HL-60 (cell line): ENCODE measurements at regions not wholly inside any gene's neighbourhood (a gene's known extent, or its start where the extent isn't known, plus 50 kb on each side); places are given as distances from the start of the nearest gene placed in this dataset.

Source experiments
- DNase-seq, 2 experiments: peaks; one replicate each; pipeline ENCODE4 v3.0.0-alpha.2; 2010 to 2020; ENCODE audit warnings: low read depth in 1 of 2, low spot score in 1 of 2
- H3K27ac ChIP-seq: fragments of 250-450 bp; sonication (Bioruptor Pico); replicated peaks from 2 replicates; pipeline ENCODE4 v1.5.1; 2020; ENCODE audit warnings: mild to moderate bottlenecking, moderate library complexity
- H3K27me3 ChIP-seq: fragments of 250-450 bp; sonication (Bioruptor Pico); 2 replicates; pipeline ENCODE4 v1.5.1; 2021; ENCODE audit warnings: mild to moderate bottlenecking, moderate library complexity; ENCODE audit not compliant: insufficient read depth, poor library complexity, severe bottlenecking
- H3K4me3 ChIP-seq: replicated peaks from 2 replicates; pipeline ENCODE4 v1.5.1; 2011; ENCODE audit warnings: mild to moderate bottlenecking, control low read depth, low read length; ENCODE audit not compliant: insufficient read depth
- CTCF ChIP-seq: IDR thresholded peaks from one replicate; pipeline ENCODE4 v1.5.1; 2011; ENCODE audit warnings: low read length, control low read depth, inconsistent platforms; ENCODE audit not compliant: insufficient read depth
- GABPA ChIP-seq: IDR thresholded peaks from 2 replicates; pipeline ENCODE4 v1.6.1; 2012; ENCODE audit warnings: low read depth
- POLR2AphosphoS5 ChIP-seq: IDR thresholded peaks from 2 replicates; pipeline ENCODE4 v1.6.1; 2012; ENCODE audit warnings: low read depth
- REST ChIP-seq: IDR thresholded peaks from 2 replicates; pipeline ENCODE4 v1.6.1; 2012; ENCODE audit warnings: low read depth; ENCODE audit not compliant: insufficient replicate concordance
- SPI1 ChIP-seq: IDR thresholded peaks from 2 replicates; pipeline ENCODE4 v1.6.1; 2012; ENCODE audit warnings: low read depth, mild to moderate bottlenecking, borderline replicate concordance

GRCh38 chr7:131107337-131108211 is 220.1 kb upstream of the MKLN1 start:
- Histone ChIP-seq H3K27me3 (no peaks in the 10 kb centered on the region), H3K4me3 (peak overlapping the region; percentile 86), H3K27ac (peak overlapping the region; percentile 86)
- no peak for TF ChIP-seq SPI1
- TF ChIP-seq CTCF = no peak
- TF ChIP-seq GABPA = no peak
- TF ChIP-seq REST = no peak
- TF ChIP-seq POLR2AphosphoS5 = peak; percentile 8; the same call in 1 of the 2 replicates
- DNase-seq = peak; percentile 73 to 89

- H3K27me3 ChIP-seq = no peaks in the 10 kb centered on the region
- peak overlapping the region; percentile 86 for H3K27ac ChIP-seq
- no peak for TF ChIP-seq POLR2AphosphoS5
- TF ChIP-seq REST = no peak
- no peak for TF ChIP-seq GABPA
- no peak for TF ChIP-seq CTCF
- no peak for TF ChIP-seq SPI1
- H3K4me3 ChIP-seq = peak overlapping the region; percentile 86
- DNase-seq = no peak
Measured at GRCh38 chr7:131108212-131108940, 219.3 kb upstream of the MKLN1 start.

- DNase-seq = no peak
- peak overlapping the region; percentile 56 for H3K4me3 ChIP-seq
- TF ChIP-seq POLR2AphosphoS5 (no peak), REST (no peak), SPI1 (no peak), CTCF (no peak), GABPA (no peak)
- no peaks in the 10 kb centered on the region for H3K27me3 ChIP-seq
- H3K27ac ChIP-seq = peak overlapping the region; percentile 86
Measured at GRCh38 chr7:131109011-131109758, 218.5 kb upstream of the MKLN1 start.
